Eye (tissue), 1 donor: ENCODE measurements at regions not wholly inside any gene's neighbourhood (a gene's known extent, or its start where the extent isn't known, plus 50 kb on each side); places are given as distances from the start of the nearest gene placed in this dataset.
A peak's percentile ranks its signal among the peaks of the same experiment; 100 is the strongest.
"Not testable (repeated sequence)": the region's sequence is repeated elsewhere in the genome, so short reads cannot be mapped to it uniquely, and the experiment has no call there.

Source experiments
- DNase-seq: peaks from one replicate; pipeline ENCODE4 v3.0.0-alpha.2; 2015

DNA sequence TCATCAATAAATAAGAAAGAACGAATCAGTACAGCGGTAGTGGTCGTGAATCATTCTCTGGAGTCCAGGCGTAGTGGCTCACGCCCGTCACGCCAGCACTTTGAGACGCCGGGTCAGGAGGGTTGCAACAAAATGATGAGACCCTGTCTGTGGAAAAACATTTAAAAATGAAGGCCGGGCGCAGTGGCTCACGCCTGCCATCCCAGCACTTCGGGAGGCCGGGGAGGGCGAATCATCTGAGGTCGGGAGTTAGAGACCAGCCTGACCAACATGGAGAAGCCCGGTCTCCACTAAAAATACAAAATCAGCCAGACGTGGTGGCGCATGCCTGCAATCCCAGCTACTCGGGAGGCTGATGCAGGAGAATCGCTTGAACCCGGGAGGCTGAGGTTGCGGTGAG, 111.8 kb upstream of the ANKRD30BL start:
- DNase-seq = not testable (repeated sequence)

DNA sequence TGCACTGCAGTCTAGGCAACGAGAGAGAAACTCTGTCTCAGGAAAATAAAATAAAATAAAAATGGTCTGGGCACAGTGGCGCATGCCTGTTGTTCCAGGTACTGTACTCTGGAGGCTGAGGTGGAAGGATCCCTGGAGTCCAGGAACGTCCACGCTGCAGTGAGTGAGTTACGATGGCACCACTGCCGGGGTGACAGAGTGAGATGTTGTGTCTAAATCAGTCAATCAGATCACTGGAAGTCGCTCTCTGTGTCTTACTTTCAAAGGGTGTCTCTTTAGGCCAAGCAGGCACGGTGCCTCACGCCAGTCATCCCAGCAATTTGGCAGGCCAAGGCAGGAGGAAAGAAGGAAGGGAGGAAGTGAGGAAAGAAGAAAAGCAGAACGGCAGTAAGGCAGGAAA, 112.2 kb upstream of the ANKRD30BL start:
- no peak for DNase-seq

DNA sequence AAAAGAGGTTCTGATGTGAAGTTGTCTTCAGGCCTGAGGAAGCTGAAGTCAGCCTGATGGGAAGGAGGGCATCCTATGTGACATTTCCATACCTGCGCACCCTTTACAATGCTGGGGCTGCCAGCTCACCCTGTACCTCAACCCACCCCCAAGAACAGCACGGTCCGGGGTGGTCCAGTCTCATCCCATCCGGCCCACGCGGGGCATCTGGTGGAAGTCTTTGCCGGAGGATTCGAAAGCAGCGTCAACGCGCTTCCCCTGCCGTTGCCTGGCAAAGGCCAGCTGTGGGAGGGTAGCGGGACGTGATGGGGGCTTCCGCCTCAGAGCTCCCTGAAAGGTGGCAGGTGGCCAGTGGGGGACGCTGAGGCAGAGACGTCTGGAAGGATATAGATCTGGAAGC, 113.6 kb upstream of the ANKRD30BL start:
- no peak for DNase-seq

DNA sequence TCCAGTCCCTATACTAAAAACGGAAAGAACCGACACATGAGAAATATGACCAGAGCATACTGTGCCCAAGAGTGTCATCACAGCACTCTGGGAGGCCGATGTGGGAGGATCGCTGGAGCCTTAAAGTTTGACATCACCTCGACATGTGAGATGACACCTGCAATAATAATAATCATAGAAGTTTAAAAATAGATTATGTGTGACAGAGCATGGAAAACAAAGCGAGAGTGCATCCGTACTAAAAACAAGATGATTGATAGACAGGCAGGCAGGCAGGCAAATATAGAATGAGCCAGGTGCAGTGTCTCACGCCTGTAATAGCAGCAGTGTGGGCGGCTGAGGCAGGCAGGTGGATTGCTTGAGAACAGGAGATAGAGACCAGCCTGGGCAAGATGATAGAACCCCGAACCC, 114.8 kb upstream of the ANKRD30BL start:
- DNase-seq = no peak

DNA sequence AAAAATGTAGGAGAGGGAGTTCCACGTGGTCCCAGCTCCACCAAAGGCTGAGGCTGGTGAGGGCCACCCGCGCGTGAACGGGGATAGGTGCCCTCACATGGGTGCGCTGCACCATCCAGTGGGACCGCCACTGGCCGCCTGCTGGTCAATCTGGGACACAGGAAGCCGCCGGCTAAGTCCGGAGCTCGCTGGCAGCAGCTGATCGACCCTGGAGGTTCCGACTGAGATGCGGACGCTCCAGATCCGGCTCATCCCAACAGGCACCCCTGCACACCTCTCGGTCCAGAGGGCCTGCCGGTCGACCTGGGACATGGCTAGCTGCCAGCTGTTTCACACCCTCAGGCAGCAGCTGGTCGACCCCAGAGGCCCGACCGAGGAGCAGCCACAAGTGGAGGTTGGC, 116.5 kb upstream of the ANKRD30BL start:
- no peak for DNase-seq

DNA sequence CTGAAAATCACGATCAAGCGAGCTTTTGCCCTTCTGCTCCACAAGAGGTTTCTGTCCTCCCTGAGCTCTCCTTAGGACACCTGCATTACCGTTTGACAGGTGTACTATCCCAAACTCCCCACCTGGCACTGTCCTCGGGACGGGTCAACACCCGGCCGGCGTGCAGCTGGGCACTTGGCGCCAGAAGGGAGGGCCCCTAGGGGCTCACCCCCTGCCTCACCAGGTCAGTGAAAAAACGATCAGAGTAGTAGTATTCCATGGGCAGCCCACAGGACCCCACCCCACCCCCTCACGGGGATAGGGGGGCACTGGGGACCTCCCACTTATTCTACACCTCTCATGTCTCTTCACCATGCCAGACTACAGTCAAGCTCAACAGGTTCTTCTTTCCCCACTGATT, 117.6 kb upstream of the ANKRD30BL start:
- no peak for DNase-seq

DNA sequence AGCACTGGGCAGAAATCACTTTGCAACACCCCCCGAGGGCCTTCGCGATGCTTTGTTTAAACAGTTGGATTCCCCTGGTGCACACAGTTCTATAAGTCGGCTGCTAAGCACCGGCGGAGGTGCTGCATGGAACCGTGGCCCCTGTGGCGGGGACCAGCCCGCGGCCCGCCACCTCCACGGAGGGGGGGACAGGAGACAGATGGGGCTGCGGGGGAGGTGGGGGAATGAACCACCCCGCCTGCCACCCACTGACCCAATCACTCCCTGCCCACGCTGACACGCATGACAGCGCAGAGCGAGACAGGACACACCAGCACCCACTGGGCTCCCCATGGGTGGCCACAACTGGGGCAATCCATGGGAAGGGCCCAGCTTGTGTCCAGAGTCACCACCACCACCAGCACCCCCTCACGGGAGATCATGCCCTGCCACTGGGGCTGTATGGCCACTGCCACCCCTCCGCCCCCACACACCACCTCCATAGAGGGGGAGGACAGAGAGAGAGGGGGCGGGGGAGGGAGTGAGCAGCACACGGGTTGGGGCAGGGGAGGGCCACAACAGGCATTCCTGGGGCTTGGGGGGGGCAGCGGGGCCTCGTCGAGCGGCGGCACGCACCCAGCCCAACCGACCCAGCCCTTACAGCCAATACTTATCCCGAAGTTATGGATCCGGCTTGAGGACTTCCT, 118.3 kb upstream of the ANKRD30BL start:
- DNase-seq = no peak

DNA sequence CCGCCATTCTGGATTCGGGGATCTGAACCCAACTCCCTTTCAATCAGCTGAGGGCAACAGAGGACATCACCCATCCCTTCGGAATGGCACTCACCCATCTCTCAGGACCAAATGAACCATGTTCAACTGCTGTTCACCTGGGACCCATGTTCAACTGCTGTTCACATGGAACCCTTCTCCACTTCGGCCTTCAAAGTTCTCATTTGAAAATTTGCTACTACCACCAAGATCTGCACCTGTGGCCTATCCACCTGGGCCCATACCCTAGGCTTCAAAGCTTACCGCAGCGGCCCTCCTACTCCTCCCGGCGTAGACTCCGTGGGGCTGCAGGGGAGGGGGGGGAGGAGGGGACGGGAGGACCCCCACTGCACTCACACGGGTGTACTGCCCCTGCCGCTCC, 119.2 kb upstream of the ANKRD30BL start:
- DNase-seq = no peak

DNA sequence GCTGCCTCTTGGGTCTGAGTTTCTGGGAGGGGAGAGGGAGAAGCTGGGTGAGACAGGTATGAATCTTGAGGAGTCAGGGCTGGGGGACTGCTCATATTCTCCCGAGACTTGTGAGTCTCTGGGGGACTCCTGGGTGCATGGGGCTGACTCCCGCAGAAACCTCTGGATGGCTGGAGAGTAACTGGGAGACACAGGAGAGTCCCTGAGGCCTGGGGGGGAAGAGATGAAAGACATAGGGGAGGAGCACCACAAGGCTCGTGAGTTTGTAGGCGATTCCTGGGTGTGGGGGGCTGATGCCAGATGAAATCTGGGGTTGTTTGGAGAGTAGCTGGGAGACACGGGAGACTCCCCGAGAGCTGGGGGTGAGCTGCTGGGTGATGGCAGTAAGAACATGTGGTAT, 120.4 kb upstream of the ANKRD30BL start:
- not testable (repeated sequence) for DNase-seq

DNA sequence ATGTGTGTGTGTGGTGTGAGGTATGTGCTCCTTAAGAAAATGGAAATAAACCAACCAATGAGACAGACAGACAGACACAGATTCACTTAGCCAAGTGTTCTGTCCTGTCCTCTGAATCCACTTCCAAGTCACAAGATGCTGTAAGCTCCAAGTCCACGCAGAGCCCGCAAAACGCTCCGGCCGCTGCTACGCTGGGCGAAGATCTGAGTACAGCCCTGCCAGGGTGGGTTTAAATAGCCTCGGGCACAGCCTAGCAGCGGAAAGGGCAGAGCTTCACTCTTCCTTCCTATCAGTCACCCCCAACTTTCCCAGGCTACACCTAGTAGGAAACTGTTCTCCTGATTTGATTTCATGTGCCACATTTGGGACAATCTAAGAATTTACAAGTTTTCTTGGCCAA, 121.2 kb upstream of the ANKRD30BL start:
- DNase-seq = no peak

DNA sequence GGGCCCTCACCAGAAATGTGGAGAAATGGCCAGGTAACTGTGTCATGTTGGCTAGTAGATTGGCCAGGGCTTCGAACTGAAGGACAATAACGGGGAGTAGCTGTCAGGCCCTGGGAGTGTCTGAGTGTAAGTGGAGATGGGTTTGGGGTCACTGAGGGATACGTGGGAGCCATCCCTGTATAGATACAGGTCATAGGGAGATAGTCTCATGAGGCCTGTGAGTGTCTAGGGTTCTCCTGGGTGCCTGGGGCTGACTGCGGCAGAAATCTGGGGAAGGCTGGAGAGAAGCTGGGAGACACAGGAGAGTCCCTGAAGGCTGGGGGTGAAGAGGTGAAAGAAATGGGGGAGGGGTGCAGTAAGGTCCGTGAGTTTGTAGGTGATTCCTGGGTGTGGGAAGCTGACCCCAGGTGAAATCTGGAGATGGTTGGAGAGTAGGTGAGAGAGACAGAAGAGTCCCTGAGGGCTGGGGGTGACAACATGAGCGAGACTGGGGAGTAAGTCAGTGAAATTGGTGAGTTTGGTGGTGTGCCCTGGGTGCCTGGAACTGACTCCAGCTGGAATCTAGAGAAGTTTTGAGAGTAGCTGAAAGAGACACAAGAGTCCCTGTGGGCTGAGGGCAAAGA, 124.6 kb upstream of the ANKRD30BL start:
- DNase-seq = not testable (repeated sequence)

DNA sequence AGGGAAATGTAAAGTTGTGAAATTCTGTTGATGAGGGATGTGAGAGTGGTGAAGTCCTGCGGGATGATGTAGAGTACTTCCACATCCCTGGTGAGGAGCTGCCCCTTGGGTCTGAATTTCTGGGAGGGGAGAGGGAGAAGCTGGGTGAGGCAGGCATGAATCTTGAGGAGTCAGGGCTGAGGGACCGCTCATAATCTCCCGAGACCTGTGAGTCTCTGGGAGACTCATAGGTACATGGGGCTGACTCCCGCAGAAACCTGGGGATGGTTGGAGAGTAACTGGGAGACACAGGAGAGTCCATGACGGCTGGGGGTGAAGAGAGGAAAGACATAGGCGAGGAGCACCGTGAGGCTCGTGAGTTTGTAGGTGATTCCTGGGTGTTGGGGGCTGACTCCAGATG, 126.2 kb upstream of the ANKRD30BL start:
- not testable (repeated sequence) for DNase-seq

DNA sequence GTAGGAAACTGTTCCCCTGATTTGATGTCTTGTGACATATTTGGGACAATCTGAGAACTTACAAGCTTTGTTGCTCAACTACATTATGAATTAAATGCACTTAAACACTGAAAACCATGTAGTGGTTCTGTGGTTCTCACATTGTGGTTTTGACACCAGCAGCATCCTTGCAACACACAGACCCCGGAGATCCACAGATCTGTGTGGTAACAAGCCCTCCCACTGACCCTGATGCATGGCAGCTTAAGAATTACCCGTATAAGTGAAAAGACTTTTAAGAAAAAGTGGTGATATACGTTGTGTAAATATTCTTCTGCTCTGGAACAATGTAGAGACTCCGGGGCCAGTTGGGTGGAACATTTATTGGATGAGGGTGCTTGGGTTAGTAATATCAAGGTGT, 127.4 kb upstream of the ANKRD30BL start:
- not testable (repeated sequence) for DNase-seq

DNA sequence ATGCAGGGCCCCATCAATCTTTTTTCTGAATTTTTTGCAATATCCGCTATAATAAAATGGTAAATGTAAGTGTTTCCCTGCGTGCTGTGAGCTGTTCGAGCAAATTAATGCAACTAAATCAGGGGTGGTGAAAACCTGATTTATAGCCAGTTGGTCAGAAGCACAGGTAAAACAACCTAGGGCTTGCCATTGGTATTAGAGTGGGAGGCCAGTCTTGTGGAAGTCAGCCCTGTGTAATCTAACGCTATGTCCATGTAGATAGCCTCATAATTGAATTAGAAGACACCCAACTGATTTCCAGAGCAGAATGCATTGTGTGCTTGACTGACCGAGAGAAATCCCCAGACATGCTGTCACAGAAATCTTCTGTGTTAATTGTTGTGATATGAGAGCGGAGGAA, 126.8 kb upstream of the GPR39 start:
- peak; percentile 54 for DNase-seq

DNA sequence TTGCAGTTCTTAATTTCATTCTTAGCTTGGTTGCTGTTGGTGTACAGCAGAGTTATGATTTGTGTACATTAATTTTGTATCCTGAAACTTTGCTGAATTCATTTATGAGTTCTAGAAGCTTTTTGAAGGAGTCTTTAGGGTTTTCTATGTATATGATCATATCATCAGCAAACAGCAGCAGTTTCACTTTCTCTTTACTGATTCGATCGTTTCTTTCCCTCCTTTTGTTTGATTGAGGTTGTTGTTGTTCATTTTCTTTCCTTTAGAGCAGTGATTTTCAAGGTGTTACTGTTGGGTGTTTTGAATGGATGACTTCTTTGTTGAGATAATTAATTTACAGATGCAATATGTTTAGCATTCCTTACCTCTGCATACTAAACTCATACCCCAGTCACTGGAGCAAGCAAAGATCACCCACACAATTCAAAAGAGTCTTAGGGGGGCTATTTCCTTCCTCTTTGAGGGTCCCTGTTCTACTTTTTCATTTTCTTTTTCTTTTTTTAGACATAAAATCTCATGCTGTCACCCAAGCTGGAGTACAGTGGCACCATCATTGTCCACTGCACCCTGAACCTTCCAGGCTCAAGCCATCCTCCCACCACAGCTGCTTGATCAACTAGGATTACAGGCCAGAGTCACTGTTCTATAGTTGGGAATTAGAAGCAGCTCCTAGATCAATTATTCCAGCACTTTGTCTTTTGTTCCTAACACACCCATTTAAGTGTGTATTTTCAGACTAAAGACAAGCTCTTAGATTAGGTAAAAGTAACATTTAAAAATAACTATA, 115.8 kb upstream of the GPR39 start:
- not testable (repeated sequence) for DNase-seq

DNA sequence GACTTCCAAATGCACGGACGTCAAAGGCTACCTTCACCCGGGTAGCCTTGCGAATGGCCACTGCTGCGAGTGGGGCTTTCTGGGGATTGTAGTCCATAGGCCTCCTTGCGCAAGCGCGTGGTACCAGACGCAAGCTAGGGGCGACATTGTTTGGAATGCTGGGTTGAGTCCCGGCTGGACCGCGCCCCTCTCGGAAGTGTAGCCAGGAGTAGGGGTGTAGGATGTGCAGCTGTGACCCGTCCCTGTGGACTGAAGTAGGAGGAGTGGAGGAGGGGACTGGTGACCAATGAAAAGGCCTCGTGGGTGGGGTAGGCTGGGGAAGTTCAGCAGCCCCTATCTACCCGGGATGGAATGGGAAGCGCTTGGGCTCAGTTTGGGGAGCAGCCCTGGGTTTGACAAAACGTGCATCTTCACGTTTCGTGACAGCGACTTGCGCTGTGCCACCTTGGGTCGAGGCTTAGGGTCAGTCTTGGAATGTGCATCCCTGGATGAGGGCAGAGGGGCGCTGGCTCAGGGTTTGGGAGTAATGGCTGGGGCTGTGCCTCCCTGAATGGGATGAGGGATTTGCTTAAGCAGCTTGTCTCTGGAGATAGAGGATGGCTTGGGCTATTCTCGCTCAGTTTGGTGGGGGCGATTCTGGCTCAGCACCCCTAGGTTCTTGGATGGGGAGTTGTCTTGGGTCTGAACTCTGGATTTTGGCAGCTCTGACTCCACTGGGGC, 111.8 kb upstream of the GPR39 start:
- DNase-seq = peak; percentile 93

DNA sequence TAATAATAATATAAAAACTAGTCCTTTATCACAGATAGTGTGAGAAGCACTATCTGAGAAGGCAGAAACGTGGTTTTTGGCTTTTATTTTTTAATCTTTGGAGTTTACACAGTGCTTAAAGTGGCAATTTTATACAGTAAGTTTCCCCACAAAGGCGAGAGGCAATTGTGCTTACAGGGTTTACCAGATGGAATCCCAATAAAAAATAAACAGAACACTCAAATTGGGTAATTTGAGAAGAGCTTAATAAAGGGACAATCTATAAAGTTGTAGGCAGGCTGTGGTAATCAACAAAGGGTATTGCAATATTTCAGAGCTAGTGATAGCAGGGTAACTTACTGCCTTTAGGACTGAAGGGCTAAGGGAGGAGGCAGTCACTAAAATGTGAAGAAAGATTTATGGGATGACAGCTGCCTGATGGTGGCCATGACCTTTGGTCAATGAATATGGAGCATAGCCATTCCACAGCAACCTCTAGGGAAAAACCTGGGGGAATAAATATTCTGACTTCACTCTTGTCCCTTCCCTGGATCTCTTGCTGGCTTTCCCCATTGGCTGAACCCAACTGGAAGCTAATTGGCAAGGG, 108.9 kb upstream of the GPR39 start:
- DNase-seq = not testable (repeated sequence)

DNA sequence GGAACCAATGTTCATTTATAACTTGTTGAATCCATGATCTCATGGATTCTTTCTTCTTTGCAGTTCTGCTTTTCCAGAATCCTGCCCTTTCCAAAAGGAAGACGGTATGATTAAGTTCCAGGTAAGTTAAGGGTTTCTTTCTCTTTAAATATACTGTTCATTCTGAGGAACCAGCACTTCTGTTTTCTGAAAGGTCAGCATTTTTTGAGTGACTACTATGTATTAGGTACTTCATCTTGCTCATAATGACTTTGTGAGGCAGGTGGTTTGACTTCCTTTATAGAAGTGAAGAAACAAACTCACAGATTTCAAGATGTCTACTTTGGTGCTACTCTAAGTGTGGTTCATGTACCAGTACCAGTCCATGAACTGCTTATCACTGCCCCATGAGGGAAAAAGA, 107.4 kb upstream of the GPR39 start:
- not testable (repeated sequence) for DNase-seq

DNA sequence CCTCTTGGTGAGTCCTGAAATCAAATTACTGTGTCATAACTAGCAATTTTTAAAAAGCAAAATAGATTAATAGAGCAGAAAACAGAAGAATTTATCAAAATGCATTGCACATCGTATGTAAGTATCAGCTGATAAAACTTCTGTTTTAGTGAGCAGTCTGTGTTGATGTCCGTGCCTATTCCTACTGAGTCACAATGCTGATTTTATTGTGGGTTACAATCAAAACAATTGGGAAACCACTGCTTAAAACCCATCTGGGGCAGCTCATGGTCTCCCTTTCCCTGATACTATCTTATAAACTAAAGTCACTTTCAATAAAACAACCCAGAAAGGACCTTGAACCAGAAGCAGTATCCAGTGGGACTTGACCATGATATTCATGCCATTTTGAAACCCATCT, 101.1 kb upstream of the GPR39 start:
- not testable (repeated sequence) for DNase-seq

DNA sequence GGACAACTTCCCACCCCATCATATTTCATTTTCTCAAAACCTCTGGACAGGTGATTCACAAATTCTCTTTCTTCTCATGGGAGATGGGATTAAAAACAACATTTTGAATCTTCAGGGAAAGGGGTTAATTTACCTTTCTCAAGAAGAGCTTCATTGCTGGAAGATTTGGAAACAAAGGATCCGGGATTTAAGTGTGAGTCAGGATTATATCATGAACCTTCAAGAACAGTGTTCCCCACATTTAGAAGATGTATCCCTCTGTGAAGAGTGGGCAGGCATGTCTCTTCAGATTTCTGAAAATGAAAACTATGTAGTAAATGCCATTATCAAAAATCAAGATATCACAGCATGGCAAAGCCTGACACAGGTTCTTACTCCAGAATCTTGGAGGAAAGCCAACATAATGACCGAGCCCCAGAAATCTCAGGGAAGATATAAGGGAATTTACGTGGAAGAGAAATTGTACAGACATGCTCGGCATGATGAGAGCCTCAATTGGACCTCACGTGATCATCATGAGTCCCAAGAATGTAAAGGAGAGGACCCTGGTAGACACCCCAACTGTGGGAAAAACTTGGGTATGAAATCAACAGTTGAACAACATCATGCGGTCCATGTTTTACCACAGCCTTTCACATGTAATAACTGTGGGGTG, 99.5 kb upstream of the GPR39 start:
- DNase-seq = not testable (repeated sequence)

DNA sequence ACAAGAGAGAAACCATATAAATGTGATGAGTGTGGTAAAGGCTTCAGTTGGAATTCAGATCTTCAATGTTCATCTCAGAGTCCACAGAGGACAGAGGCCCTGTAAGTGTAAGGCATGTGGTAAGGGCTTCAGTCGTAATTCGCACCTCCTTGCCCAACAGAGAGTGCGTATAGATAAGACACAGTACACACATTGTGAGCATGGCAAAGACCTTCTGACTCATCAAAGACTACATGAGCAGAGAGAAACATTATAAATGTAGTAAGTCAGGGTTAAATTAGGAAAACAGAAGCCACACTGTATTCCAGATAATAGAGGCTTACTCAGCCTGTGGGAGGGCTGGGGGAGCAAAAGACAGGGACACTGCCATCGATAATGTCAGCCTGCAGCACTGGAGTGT, 98.1 kb upstream of the GPR39 start:
- DNase-seq = not testable (repeated sequence)

DNA sequence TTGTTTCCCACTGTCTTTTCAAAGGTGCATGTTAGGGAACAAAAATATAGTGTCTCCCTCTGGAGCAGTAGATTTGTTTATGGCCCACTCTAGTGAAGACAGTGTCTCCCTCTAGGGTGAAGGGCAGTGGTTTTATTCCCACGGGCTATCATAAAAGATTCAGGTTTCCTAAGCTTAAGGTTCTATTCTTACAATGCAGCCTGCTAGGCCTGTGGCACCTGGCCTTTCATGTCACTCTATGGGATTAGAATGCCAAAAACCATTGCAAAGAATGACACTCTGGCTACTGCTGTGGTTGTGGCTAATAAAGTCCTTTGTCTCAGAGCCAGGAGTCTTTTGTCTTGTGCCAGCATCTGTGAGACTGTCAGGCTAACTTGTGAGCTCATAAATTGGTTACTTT, 92.6 kb upstream of the GPR39 start:
- DNase-seq = not testable (repeated sequence)
